Esophagus muscularis mucosa (tissue), 3 donors: ENCODE measurements at regions not wholly inside any gene's neighbourhood (a gene's known extent, or its start where the extent isn't known, plus 50 kb on each side); places are given as distances from the start of the nearest gene placed in this dataset.

Experiments
- CTCF ChIP-seq, 3 experiments: fragments of 200-600 bp in 2 of 3; fragments of 450-650 bp in 1 of 3; sonication (generic) in 2 of 3; IDR thresholded peaks; one replicate each; pipeline ENCODE4 v1.5.1; 2017 to 2019; ENCODE audit warnings: antibody characterized with exemption in 3 of 3, mild to moderate bottlenecking in 2 of 3, moderate library complexity in 1 of 3
- POLR2A ChIP-seq: fragments of 450-650 bp; IDR thresholded peaks from one replicate; pipeline ENCODE4 v1.6.1; 2017; ENCODE audit warnings: antibody characterized with exemption, moderate library complexity, mild to moderate bottlenecking, low read depth

- no peak for TF ChIP-seq CTCF (IDR thresholded peaks at IDR 0.05)
- TF ChIP-seq POLR2A: no peak
Observed at GRCh38 chrY:19589664-19590063, 154.9 kb downstream of the KDM5D start.
